Panc1 (cell line): ENCODE measurements at regions not wholly inside any gene's neighbourhood (a gene's known extent, or its start where the extent isn't known, plus 50 kb on each side); places are given as distances from the start of the nearest gene placed in this dataset.

Source experiments
- ATAC-seq: fragments of 200-7000 bp; cut with Tn5 transposase; 2 replicates; pipeline ENCODE4 v1.9.1; 2020; ENCODE audit warnings: mild to moderate bottlenecking, moderate library complexity
- BruUV-seq: library from RNA; stranded (reverse); fragments of 400-500 nt; replicated peaks from 2 replicates; lab custom pipeline; 2021; lab: Mats Ljungman, UMichigan
- CTCF ChIA-PET: fragments of 300-600 bp; sonication (Branson Sonifier 250); formaldehyde crosslinking; loops from one replicate; lab custom pipeline; 2022; ENCODE audit warnings: antibody characterized with exemption; lab: Charles Lee
- POLR2A ChIA-PET: fragments of 300-600 bp; sonication (Branson Sonifier 250); formaldehyde crosslinking; loops from one replicate; lab custom pipeline; 2022; ENCODE audit warnings: antibody characterized with exemption; lab: Charles Lee
- DNase-seq: peaks from one replicate; pipeline ENCODE4 v3.0.0-alpha.2; 2010; ENCODE audit warnings: low read depth, low spot score
- H3K27ac ChIP-seq: 2 replicates; pipeline ENCODE4 v1.5.1; 2011; ENCODE audit warnings: mild to moderate bottlenecking, low read length, inconsistent platforms
- H3K27me3 ChIP-seq: fragments of 200-500 bp; sonication (Bioruptor generic); 2 replicates; pipeline ENCODE4 v1.6.0; 2014; ENCODE audit warnings: low read length, inconsistent platforms; ENCODE audit not compliant: control insufficient read depth, insufficient read depth
- H3K36me3 ChIP-seq: fragments of 200-500 bp; sonication (Bioruptor generic); 2 replicates; pipeline ENCODE4 v1.5.1; 2014; ENCODE audit warnings: inconsistent platforms, mild to moderate bottlenecking, low read length, moderate library complexity; ENCODE audit not compliant: control insufficient read depth, insufficient read depth
- H3K4me1 ChIP-seq: 2 replicates; pipeline ENCODE4 v1.5.1; 2011; ENCODE audit warnings: inconsistent platforms, mild to moderate bottlenecking, low read length, moderate library complexity; ENCODE audit not compliant: control insufficient read depth, insufficient read depth
- H3K4me3 ChIP-seq, 2 experiments: 2 replicates each; pipeline ENCODE4 v1.5.1; 2011 to 2012; ENCODE audit warnings: low read depth in 2 of 2, low read length in 2 of 2, mild to moderate bottlenecking in 2 of 2, inconsistent platforms in 1 of 2, moderate library complexity in 1 of 2
- H3K9me3 ChIP-seq: fragments of 200-500 bp; sonication (Bioruptor generic); 2 replicates; pipeline ENCODE4 v1.5.1; 2014; ENCODE audit warnings: low read depth, mild to moderate bottlenecking, inconsistent platforms, low read length, moderate library complexity; ENCODE audit not compliant: control insufficient read depth, insufficient read depth
- POLR2AphosphoS5 ChIP-seq: IDR thresholded peaks from 2 replicates; pipeline ENCODE4 v1.6.1; 2012; ENCODE audit warnings: mild to moderate bottlenecking, low read depth, low read length, moderate library complexity
- SIN3A ChIP-seq: IDR thresholded peaks from 2 replicates; pipeline ENCODE4 v1.6.1; 2012; ENCODE audit warnings: low read depth, mild to moderate bottlenecking, low read length, moderate library complexity, borderline replicate concordance; ENCODE audit not compliant: insufficient read depth
- TCF7L2 ChIP-seq: IDR thresholded peaks from 2 replicates; pipeline ENCODE4 v1.6.1; 2011; ENCODE audit warnings: mild to moderate bottlenecking, low read depth, low read length, inconsistent platforms
- in situ Hi-C: cut with HindIII; loops from 2 replicates; pipeline ENCODE4 v1.10.0; 2016; ENCODE audit warnings: low sequenced_read_pairs, low pct_unique_long_range_greater_than_20kb
- intact Hi-C: fragments of 100-400 bp; cut with micrococcal nuclease; formaldehyde crosslinking; loops from one replicate; pipeline ENCODE4 v1.10.0; 2022; ENCODE audit not compliant: unreplicated experiment
- TF ChIP-seq, protein P1 (sequence below): fragments of 450-650 bp; IDR thresholded peaks from 2 replicates; pipeline ENCODE4 v1.5.1; 2017; ENCODE audit warnings: mild to moderate bottlenecking
- TF ChIP-seq, protein P2 (sequence below), 2 experiments: IDR thresholded peaks; 2 replicates each; pipeline ENCODE4 v1.6.1; 2011 to 2012; ENCODE audit warnings: low read depth in 2 of 2, control low read depth in 1 of 2, low read length in 1 of 2, mild to moderate bottlenecking in 1 of 2, moderate library complexity in 1 of 2; ENCODE audit not compliant: insufficient read depth in 1 of 2

DNA sequence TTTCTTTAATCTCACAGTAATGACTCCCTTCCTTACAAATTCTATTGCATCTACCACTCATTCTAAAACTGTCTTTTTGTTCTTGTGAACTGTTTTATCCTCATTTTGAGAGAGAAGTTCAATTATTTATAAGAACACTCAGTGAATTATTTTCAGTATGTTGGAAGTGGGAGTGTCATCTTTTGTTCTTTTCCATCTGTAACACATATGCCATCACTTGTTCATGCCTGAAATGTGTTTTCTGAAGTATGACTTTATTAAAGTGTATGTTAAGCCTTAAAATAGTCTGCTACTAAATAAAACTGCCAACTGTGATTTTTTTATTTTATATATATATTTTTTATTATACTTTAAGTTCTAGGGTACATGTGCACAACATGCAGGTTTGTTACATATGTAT lies 623.0 kb upstream of the CBLB start:
- no peak overlapping the region for H3K4me3 ChIP-seq
- ATAC-seq (no peak), DNase-seq (no peak)
- H3K27ac ChIP-seq: no peak overlapping the region
- H3K36me3 ChIP-seq: no peaks in the 10 kb centered on the region
- TF ChIP-seq, protein P1, sequence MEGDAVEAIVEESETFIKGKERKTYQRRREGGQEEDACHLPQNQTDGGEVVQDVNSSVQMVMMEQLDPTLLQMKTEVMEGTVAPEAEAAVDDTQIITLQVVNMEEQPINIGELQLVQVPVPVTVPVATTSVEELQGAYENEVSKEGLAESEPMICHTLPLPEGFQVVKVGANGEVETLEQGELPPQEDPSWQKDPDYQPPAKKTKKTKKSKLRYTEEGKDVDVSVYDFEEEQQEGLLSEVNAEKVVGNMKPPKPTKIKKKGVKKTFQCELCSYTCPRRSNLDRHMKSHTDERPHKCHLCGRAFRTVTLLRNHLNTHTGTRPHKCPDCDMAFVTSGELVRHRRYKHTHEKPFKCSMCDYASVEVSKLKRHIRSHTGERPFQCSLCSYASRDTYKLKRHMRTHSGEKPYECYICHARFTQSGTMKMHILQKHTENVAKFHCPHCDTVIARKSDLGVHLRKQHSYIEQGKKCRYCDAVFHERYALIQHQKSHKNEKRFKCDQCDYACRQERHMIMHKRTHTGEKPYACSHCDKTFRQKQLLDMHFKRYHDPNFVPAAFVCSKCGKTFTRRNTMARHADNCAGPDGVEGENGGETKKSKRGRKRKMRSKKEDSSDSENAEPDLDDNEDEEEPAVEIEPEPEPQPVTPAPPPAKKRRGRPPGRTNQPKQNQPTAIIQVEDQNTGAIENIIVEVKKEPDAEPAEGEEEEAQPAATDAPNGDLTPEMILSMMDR: no peak
- no peak for TF ChIP-seq SIN3A
- TF ChIP-seq, protein P2, sequence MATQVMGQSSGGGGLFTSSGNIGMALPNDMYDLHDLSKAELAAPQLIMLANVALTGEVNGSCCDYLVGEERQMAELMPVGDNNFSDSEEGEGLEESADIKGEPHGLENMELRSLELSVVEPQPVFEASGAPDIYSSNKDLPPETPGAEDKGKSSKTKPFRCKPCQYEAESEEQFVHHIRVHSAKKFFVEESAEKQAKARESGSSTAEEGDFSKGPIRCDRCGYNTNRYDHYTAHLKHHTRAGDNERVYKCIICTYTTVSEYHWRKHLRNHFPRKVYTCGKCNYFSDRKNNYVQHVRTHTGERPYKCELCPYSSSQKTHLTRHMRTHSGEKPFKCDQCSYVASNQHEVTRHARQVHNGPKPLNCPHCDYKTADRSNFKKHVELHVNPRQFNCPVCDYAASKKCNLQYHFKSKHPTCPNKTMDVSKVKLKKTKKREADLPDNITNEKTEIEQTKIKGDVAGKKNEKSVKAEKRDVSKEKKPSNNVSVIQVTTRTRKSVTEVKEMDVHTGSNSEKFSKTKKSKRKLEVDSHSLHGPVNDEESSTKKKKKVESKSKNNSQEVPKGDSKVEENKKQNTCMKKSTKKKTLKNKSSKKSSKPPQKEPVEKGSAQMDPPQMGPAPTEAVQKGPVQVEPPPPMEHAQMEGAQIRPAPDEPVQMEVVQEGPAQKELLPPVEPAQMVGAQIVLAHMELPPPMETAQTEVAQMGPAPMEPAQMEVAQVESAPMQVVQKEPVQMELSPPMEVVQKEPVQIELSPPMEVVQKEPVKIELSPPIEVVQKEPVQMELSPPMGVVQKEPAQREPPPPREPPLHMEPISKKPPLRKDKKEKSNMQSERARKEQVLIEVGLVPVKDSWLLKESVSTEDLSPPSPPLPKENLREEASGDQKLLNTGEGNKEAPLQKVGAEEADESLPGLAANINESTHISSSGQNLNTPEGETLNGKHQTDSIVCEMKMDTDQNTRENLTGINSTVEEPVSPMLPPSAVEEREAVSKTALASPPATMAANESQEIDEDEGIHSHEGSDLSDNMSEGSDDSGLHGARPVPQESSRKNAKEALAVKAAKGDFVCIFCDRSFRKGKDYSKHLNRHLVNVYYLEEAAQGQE (IDR thresholded peaks at IDR 0.05; ENCODE audit: insufficient read depth in 1 of 2, low read depth in 2 of 2, low read length in 1 of 2): no peak
- no peak for TF ChIP-seq POLR2AphosphoS5
- TF ChIP-seq TCF7L2: no peak
- H3K4me1 ChIP-seq: no peaks in the 10 kb centered on the region
- no peaks in the 10 kb centered on the region for H3K27me3 ChIP-seq
- ChIA-PET POLR2A (no interaction called here), CTCF (no interaction called here)
- intact Hi-C loops (no loop called here), in situ Hi-C loops (no loop called here)
- no TSS peak for BruUV-seq
- no peaks in the 10 kb centered on the region for H3K9me3 ChIP-seq

DNA sequence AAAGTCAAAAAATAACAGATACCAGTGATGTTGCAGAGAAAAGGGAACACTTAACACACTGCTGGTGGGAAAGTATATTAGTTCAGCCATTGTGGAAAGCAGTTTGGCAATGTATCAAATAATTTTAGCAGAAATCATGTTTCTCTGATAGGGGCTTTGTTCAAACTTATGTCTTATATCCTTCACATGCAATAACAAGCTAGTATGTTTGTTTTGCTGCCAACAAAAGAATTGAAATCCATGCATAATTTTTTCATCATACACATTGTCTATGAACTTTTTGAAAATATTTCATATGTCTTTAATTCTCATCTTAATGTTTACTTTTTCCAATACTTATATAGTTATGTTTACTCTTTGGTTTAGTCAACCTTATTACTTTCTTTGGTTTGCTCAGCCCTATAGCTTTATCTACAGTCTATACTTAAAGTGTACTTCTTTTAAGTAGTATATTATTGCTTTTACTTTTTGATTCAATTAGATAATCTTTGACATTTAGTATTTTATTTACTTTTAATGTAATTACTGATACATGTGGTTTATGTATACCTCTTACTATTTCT lies 639.6 kb upstream of the CBLB start:
- Histone ChIP-seq H3K4me3 (no peak overlapping the region), H3K27me3 (no peaks in the 10 kb centered on the region), H3K4me1 (no peaks in the 10 kb centered on the region), H3K36me3 (no peaks in the 10 kb centered on the region), H3K27ac (no peak overlapping the region), H3K9me3 (0 out of 2 replicates have a peak, but pooled peaks cover 7% of the 10 kb centered on the region)
- intact Hi-C loops: no loop called here
- BruUV-seq: no TSS peak
- ChIA-PET POLR2A (no interaction called here), CTCF (no interaction called here)
- no peak for TF ChIP-seq TCF7L2
- TF ChIP-seq POLR2AphosphoS5: no peak
- TF ChIP-seq, protein P1: no peak
- no peak for TF ChIP-seq SIN3A
- TF ChIP-seq, protein P2 (IDR thresholded peaks at IDR 0.05; ENCODE audit: insufficient read depth in 1 of 2, low read depth in 2 of 2, low read length in 1 of 2): no peak
- in situ Hi-C loops: no loop called here
- DNase-seq (no peak), ATAC-seq (no peak)
